ENCODE measurements at regions not wholly inside any gene's neighbourhood (a gene's known extent, or its start where the extent isn't known, plus 50 kb on each side); places are given as distances from the start of the nearest gene placed in this dataset.

- Mint-ChIP-seq H3K27ac (ENCODE audit: unreplicated experiment) (no peak overlapping the region), H3K27me3 (ENCODE audit: low read depth) (no peaks in the 10 kb centered on the region), H3K4me1 (peaks cover 47% of the 10 kb centered on the region), H3K9me3 (no peaks in the 10 kb centered on the region), H3K36me3 (ENCODE audit: low read depth) (no peaks in the 10 kb centered on the region), H3K4me3 (no peak overlapping the region)
- DNase-seq (ENCODE audit: low read depth, low spot score) = no peak
- TF ChIP-seq, protein P1, sequence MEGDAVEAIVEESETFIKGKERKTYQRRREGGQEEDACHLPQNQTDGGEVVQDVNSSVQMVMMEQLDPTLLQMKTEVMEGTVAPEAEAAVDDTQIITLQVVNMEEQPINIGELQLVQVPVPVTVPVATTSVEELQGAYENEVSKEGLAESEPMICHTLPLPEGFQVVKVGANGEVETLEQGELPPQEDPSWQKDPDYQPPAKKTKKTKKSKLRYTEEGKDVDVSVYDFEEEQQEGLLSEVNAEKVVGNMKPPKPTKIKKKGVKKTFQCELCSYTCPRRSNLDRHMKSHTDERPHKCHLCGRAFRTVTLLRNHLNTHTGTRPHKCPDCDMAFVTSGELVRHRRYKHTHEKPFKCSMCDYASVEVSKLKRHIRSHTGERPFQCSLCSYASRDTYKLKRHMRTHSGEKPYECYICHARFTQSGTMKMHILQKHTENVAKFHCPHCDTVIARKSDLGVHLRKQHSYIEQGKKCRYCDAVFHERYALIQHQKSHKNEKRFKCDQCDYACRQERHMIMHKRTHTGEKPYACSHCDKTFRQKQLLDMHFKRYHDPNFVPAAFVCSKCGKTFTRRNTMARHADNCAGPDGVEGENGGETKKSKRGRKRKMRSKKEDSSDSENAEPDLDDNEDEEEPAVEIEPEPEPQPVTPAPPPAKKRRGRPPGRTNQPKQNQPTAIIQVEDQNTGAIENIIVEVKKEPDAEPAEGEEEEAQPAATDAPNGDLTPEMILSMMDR (conservative IDR thresholded peaks at IDR 0.05) = no peak
Observed at GRCh38 chr18:78074400-78075020, 824.9 kb downstream of the GALR1 start.

- no peak for DNase-seq (ENCODE audit: low read depth, low spot score)
- Mint-ChIP-seq H3K4me1 (peaks cover 22% of the 10 kb centered on the region), H3K4me3 (no peak overlapping the region), H3K27me3 (ENCODE audit: low read depth) (no peaks in the 10 kb centered on the region), H3K36me3 (ENCODE audit: low read depth) (no peaks in the 10 kb centered on the region), H3K9me3 (no peaks in the 10 kb centered on the region), H3K27ac (ENCODE audit: unreplicated experiment) (no peak overlapping the region)
- TF ChIP-seq, protein P1 (conservative IDR thresholded peaks at IDR 0.05) = no peak
Observed at GRCh38 chr18:78080081-78080480, 830.4 kb downstream of the GALR1 start.

DNA sequence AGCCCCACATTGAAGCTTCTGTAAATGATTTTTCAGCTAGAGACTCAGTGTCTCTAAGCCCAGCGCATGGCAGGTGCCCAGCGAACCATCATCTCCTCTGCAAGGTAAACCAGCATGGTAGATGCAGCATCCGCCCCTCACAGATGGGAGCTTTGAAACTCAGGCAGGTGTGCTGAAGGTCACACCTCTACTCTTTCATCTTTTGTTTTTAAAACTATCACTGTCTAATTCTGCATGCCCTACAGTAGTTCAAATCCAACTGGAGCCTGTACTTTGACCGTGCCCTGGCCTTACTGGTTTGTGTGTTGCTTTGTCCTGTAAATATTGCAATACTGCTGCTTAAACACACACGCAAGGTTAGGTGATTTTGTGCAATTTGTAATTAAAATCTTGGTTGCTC is 831.1 kb downstream of the GALR1 start:
- Mint-ChIP-seq H3K4me3 (no peak overlapping the region), H3K27me3 (ENCODE audit: low read depth) (no peaks in the 10 kb centered on the region), H3K27ac (ENCODE audit: unreplicated experiment) (no peak overlapping the region), H3K4me1 (peaks cover 17% of the 10 kb centered on the region), H3K36me3 (ENCODE audit: low read depth) (no peaks in the 10 kb centered on the region), H3K9me3 (no peaks in the 10 kb centered on the region)
- TF ChIP-seq, protein P1 (conservative IDR thresholded peaks at IDR 0.05) = no peak
- DNase-seq (ENCODE audit: low read depth, low spot score) = no peak

- no peak overlapping the region for H3K27ac Mint-ChIP-seq (ENCODE audit: unreplicated experiment)
- no peaks in the 10 kb centered on the region for H3K9me3 Mint-ChIP-seq
- peaks cover 9% of the 10 kb centered on the region for H3K4me1 Mint-ChIP-seq
- no peak overlapping the region for H3K4me3 Mint-ChIP-seq
- no peaks in the 10 kb centered on the region for H3K36me3 Mint-ChIP-seq (ENCODE audit: low read depth)
- DNase-seq (ENCODE audit: low read depth, low spot score) = no peak
- TF ChIP-seq, protein P1 (conservative IDR thresholded peaks at IDR 0.05) = no peak
- H3K27me3 Mint-ChIP-seq (ENCODE audit: low read depth) = no peaks in the 10 kb centered on the region
Observed at GRCh38 chr18:78082816-78083215, 833.2 kb downstream of the GALR1 start.

DNA sequence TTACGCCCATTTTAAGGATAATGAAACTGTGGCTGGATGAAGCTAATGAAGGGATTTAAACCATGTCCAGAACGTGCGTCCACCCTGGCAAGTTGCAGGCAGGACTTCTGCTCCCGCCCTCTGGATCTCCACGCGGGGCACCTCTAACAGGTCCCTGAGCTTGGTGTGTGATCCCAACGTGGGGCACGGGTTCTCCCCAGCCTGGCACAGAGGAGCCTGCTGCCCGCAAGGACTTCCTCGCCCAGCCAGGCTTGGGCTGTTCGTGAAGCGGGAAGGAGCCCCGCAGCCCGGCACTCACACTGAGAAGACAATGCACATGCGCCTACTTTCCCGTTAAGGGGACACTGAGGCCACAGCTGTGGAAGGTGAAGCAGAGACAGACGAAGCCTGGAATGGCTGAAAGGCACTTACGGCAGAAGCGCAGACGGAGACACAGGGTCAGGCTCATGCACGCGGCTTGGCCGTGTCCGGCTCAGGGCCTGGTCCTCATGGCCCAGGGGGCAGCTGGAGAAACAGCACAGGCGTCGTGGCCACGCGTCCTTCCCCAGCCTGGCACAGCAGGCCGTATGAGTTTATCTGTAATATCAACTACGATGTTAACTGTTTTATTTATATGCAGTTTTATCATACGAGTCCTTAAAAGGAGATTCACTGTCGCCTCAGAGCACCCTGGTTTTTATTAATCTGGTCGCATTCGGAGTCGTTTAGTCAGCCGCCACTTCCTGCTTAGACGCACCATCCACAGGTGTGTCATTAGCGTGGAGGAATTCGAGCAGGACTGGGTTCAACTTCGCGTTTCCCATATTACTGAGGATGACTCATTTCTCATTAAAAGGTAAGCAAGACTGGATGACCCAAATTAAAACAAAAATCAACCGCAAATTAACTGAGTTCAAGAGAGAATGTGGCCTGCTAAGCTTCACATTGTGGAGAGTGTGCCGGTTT is 835.9 kb downstream of the GALR1 start:
- no peaks in the 10 kb centered on the region for H3K9me3 Mint-ChIP-seq
- H3K27me3 Mint-ChIP-seq (ENCODE audit: low read depth) = no peaks in the 10 kb centered on the region
- H3K4me1 Mint-ChIP-seq = no peaks in the 10 kb centered on the region
- no peak for DNase-seq (ENCODE audit: low read depth, low spot score)
- no peak overlapping the region for H3K4me3 Mint-ChIP-seq
- no peak overlapping the region for H3K27ac Mint-ChIP-seq (ENCODE audit: unreplicated experiment)
- no peaks in the 10 kb centered on the region for H3K36me3 Mint-ChIP-seq (ENCODE audit: low read depth)
- TF ChIP-seq, protein P1 (conservative IDR thresholded peaks at IDR 0.05) = no peak

All from neural crest cell (in vitro differentiated cells).